22Rv1 (cell line): ENCODE measurements at regions not wholly inside any gene's neighbourhood (a gene's known extent, or its start where the extent isn't known, plus 50 kb on each side); places are given as distances from the start of the nearest gene placed in this dataset.

Experiments used
- ZFX ChIP-seq: fragments of 450-650 bp; IDR thresholded peaks from 2 replicates; pipeline ENCODE4 v1.6.1; 2017; ENCODE audit warnings: antibody characterized with exemption, borderline replicate concordance
- TF ChIP-seq, protein P1 (sequence below): fragments of 450-650 bp; IDR thresholded peaks from 2 replicates; pipeline ENCODE4 v1.5.1; 2017; ENCODE audit warnings: mild to moderate bottlenecking

DNA sequence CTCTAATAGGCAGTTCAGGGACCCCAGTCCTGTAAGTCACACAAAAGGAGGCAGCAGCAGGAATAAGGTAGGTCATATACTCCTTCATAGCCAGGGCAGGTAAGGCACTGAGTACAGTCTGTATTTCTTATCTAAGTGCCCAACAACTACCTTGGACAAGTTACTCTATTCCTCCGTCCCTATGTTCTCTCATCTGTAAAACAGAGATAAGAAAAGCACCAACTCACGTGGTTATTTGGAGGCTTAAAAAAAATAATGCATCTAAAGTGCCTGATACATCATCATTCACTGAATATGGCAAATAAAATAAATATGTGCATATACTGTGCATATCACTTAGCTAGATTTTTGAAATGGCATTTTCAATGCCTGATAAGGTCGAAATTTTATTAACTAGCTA, 298.1 kb upstream of the CDYL start:
- TF ChIP-seq, protein P1, sequence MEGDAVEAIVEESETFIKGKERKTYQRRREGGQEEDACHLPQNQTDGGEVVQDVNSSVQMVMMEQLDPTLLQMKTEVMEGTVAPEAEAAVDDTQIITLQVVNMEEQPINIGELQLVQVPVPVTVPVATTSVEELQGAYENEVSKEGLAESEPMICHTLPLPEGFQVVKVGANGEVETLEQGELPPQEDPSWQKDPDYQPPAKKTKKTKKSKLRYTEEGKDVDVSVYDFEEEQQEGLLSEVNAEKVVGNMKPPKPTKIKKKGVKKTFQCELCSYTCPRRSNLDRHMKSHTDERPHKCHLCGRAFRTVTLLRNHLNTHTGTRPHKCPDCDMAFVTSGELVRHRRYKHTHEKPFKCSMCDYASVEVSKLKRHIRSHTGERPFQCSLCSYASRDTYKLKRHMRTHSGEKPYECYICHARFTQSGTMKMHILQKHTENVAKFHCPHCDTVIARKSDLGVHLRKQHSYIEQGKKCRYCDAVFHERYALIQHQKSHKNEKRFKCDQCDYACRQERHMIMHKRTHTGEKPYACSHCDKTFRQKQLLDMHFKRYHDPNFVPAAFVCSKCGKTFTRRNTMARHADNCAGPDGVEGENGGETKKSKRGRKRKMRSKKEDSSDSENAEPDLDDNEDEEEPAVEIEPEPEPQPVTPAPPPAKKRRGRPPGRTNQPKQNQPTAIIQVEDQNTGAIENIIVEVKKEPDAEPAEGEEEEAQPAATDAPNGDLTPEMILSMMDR: no peak
- TF ChIP-seq ZFX: no peak
